ENCODE measurements at regions not wholly inside any gene's neighbourhood (a gene's known extent, or its start where the extent isn't known, plus 50 kb on each side); places are given as distances from the start of the nearest gene placed in this dataset.

- no peak for DNase-seq
- H3K4me1 ChIP-seq (replicated peaks in 1 of 2): no peaks in the 10 kb centered on the region
- no peak overlapping the region for H3K4me3 ChIP-seq
- 77 to 81% (median 79%) methylated on average over 7 of the region's 7 CpGs for WGBS, 4 donors
- H3K27ac ChIP-seq: no peak overlapping the region
- no peak for TF ChIP-seq CTCF (IDR thresholded peaks at IDR 0.05)
- TF ChIP-seq POLR2A (IDR thresholded peaks at IDR 0.05): no peak
- no peaks in the 10 kb centered on the region for H3K9me3 ChIP-seq (replicated peaks in 1 of 3)
- H3K27me3 ChIP-seq: no peaks in the 10 kb centered on the region
- intact Hi-C loops (cut with DNase I): no loop called here
- no peaks in the 10 kb centered on the region for H3K36me3 ChIP-seq (replicated peaks in 1 of 2)
Observed at GRCh38 chr4:31294655-31295480, 574.7 kb downstream of the PCDH7 start.

DNA sequence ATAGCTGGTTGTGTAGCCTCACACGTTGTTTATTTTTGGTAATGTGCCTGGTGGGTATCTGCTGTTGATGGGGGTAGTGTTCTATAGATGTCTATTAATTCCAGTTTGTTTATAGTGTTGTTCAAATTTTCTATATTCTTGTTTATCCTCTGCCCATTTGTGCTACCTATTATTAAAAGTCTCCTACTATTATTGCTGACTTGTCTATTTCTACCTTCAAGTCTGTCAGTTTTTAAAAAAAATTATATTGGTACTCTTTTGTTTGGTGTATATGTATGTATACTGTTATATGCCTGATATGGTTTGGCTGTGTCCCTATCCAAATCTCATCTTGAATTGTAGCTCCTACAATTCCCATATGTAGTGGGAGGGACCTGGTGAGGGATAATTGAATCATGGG lies 578.6 kb downstream of the PCDH7 start:
- WGBS, 4 donors: 54 to 76% (median 72%) methylated on average over 1 of the region's 1 CpG
- intact Hi-C loops (cut with DNase I): no loop called here
- no peaks in the 10 kb centered on the region for H3K4me1 ChIP-seq (replicated peaks in 1 of 2)

GRCh38 chr4:31307029-31307428 lies 586.9 kb downstream of the PCDH7 start:
- DNase-seq: no peak
- Histone ChIP-seq H3K4me1 (replicated peaks in 1 of 2) (no peaks in the 10 kb centered on the region), H3K27me3 (no peaks in the 10 kb centered on the region), H3K4me3 (no peak overlapping the region), H3K9me3 (replicated peaks in 1 of 3) (no peaks in the 10 kb centered on the region), H3K36me3 (replicated peaks in 1 of 2) (no peaks in the 10 kb centered on the region), H3K27ac (no peak overlapping the region)
- no peak for TF ChIP-seq POLR2A (IDR thresholded peaks at IDR 0.05)
- no peak for TF ChIP-seq CTCF (IDR thresholded peaks at IDR 0.05)
- WGBS, 4 donors: 76 to 87% (median 80%) methylated on average over 5 of the region's 5 CpGs
- intact Hi-C loops (cut with DNase I): no loop called here

More for the DNA sequence above, 578.6 kb downstream of the PCDH7 start:
- TF ChIP-seq CTCF (IDR thresholded peaks at IDR 0.05): no peak
- TF ChIP-seq POLR2A (IDR thresholded peaks at IDR 0.05): no peak
- H3K36me3 ChIP-seq (replicated peaks in 1 of 2): no peaks in the 10 kb centered on the region
- H3K27me3 ChIP-seq: no peaks in the 10 kb centered on the region
- H3K27ac ChIP-seq: no peak overlapping the region
- DNase-seq: no peak
- no peaks in the 10 kb centered on the region for H3K9me3 ChIP-seq (replicated peaks in 1 of 3)
- H3K4me3 ChIP-seq: no peak overlapping the region

DNA sequence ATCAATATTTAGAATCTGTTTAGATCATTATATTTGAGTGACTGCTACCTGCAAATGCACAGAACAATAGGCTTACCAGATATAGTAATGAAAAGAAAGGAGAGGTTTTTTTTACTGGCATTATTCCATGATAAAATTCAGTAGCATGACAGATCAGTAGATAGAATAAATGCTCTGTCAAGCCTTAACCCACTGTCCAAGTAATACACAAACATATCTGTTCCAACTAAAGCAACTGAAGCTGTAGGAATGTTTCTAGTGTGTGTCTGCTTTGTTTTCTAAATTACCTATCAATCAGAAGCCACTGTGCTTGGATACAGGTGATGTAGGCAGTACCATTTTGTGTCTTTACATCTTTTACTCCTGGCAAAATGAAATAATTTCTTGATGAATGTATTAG lies 604.6 kb downstream of the PCDH7 start:
- TF ChIP-seq CTCF (IDR thresholded peaks at IDR 0.05): no peak
- TF ChIP-seq POLR2A (IDR thresholded peaks at IDR 0.05): no peak
- no peaks in the 10 kb centered on the region for H3K4me1 ChIP-seq (replicated peaks in 1 of 2)
- H3K27me3 ChIP-seq: no peaks in the 10 kb centered on the region
- no peaks in the 10 kb centered on the region for H3K9me3 ChIP-seq (replicated peaks in 1 of 3)
- intact Hi-C loops (cut with DNase I): no loop called here
- H3K27ac ChIP-seq: no peak overlapping the region
- DNase-seq: no peak
- no peaks in the 10 kb centered on the region for H3K36me3 ChIP-seq (replicated peaks in 1 of 2)
- no peak overlapping the region for H3K4me3 ChIP-seq

Measured in adrenal gland (tissue), 9 donors.